Astrocyte (in vitro differentiated cells and primary cell): ENCODE measurements at regions not wholly inside any gene's neighbourhood (a gene's known extent, or its start where the extent isn't known, plus 50 kb on each side); places are given as distances from the start of the nearest gene placed in this dataset.

Experiments used
- DNase-seq: peaks from one replicate; pipeline ENCODE4 v3.0.0-alpha.2; 2010; ENCODE audit warnings: low read depth
- FAIRE-seq: peaks from 2 replicates; lab custom pipeline; 2011; peaks lifted over from hg19 to GRCh38; lab: Jason Lieb, UNC
- H2AFZ ChIP-seq: 2 replicates; pipeline ENCODE4 v1.6.0; 2012; ENCODE audit warnings: low read depth, low read length, inconsistent platforms
- H3K27ac ChIP-seq: 2 replicates; pipeline ENCODE4 v1.5.1; 2011; ENCODE audit warnings: low read depth, low read length, inconsistent platforms
- H3K27me3 ChIP-seq: 2 replicates; pipeline ENCODE4 v1.6.0; 2011; ENCODE audit warnings: low read length, inconsistent platforms; ENCODE audit not compliant: insufficient read depth
- H3K36me3 ChIP-seq: 2 replicates; pipeline ENCODE4 v1.5.1; 2011; ENCODE audit warnings: low read length, inconsistent platforms; ENCODE audit not compliant: insufficient read depth
- H3K4me1 ChIP-seq: 2 replicates; pipeline ENCODE4 v1.5.1; 2011; ENCODE audit warnings: low read length, inconsistent platforms; ENCODE audit not compliant: insufficient read depth
- H3K4me2 ChIP-seq: 2 replicates; pipeline ENCODE4 v1.6.0; 2012; ENCODE audit warnings: low read length, inconsistent platforms
- H3K4me3 ChIP-seq: 2 replicates; pipeline ENCODE4 v1.5.1; 2011; ENCODE audit warnings: low read depth, mild to moderate bottlenecking, low read length, inconsistent platforms; ENCODE audit not compliant: insufficient read depth
- H3K79me2 ChIP-seq: 2 replicates; pipeline ENCODE4 v1.6.0; 2012; ENCODE audit warnings: mild to moderate bottlenecking, low read length, inconsistent platforms; ENCODE audit not compliant: insufficient read depth
- H3K9ac ChIP-seq: 2 replicates; pipeline ENCODE4 v1.6.0; 2012; ENCODE audit warnings: mild to moderate bottlenecking, low read length, inconsistent platforms
- H3K9me3 ChIP-seq: 2 replicates; pipeline ENCODE4 v1.5.1; 2012; ENCODE audit warnings: low read depth, mild to moderate bottlenecking, low read length, inconsistent platforms; ENCODE audit not compliant: insufficient read depth
- H4K20me1 ChIP-seq: 2 replicates; pipeline ENCODE4 v1.6.0; 2012; ENCODE audit warnings: low read length, inconsistent platforms; ENCODE audit not compliant: insufficient read depth
- H3K27ac Mint-ChIP-seq: one replicate; pipeline ENCODE4 v1.8.0; 2021; ENCODE audit warnings: mild to moderate bottlenecking, mixed read lengths; ENCODE audit not compliant: unreplicated experiment
- H3K27me3 Mint-ChIP-seq: one replicate; pipeline ENCODE4 v1.8.0; 2021; ENCODE audit warnings: low read depth, mixed read lengths; ENCODE audit not compliant: unreplicated experiment
- H3K36me3 Mint-ChIP-seq: one replicate; pipeline ENCODE4 v1.8.0; 2021; ENCODE audit warnings: low read depth, mixed read lengths; ENCODE audit not compliant: unreplicated experiment
- H3K4me1 Mint-ChIP-seq: one replicate; pipeline ENCODE4 v1.8.0; 2021; ENCODE audit warnings: low read depth, mixed read lengths; ENCODE audit not compliant: unreplicated experiment
- H3K4me3 Mint-ChIP-seq: one replicate; pipeline ENCODE4 v1.8.0; 2021; ENCODE audit warnings: mild to moderate bottlenecking, moderate library complexity, mixed read lengths; ENCODE audit not compliant: unreplicated experiment
- H3K9me3 Mint-ChIP-seq: one replicate; pipeline ENCODE4 v1.8.0; 2021; ENCODE audit warnings: mild to moderate bottlenecking, mixed read lengths; ENCODE audit not compliant: unreplicated experiment
- CTCF ChIP-seq: IDR thresholded peaks from 2 replicates; pipeline ENCODE4 v1.5.1; 2011; ENCODE audit warnings: low read depth, mild to moderate bottlenecking, inconsistent platforms, low read length, moderate library complexity; ENCODE audit not compliant: insufficient read depth
- EZH2 ChIP-seq: IDR thresholded peaks from 2 replicates; pipeline ENCODE4 v1.6.1; 2012; ENCODE audit warnings: mild to moderate bottlenecking, low read length, inconsistent platforms; ENCODE audit not compliant: insufficient read depth

DNA sequence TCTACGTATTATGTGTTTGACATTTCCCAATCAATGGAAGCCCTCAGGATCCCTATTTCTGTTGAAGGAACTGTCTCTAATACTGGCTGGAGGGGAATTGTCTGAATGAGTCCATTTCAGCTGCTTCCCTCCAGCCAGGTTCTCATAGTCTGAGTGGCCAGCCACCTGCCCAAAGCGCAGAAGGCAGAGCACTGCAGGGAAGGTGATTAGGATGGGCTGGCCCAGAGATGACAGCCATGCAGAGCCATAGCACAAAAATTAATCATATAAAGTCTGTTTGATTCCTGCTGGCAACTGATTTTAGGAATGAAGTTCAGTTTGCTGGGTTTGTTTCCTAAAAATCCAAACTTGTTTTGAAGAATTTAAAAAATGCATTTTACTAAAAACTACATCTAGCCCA, 327.1 kb downstream of the ETAA1 start:
- H3K4me3 Mint-ChIP-seq: no peak overlapping the region
- Histone ChIP-seq H4K20me1 (no peaks in the 10 kb centered on the region), H2AFZ (no peak overlapping the region), H3K4me2 (no peak overlapping the region), H3K36me3 (no peaks in the 10 kb centered on the region), H3K4me3 (no peak overlapping the region), H3K9me3 (no peaks in the 10 kb centered on the region), H3K27me3 (peaks cover 3% of the 10 kb centered on the region), H3K4me1 (no peaks in the 10 kb centered on the region), H3K79me2 (no peaks in the 10 kb centered on the region), H3K27ac (no peak overlapping the region), H3K9ac (no peak overlapping the region)
- peaks cover 8% of the 10 kb centered on the region for H3K9me3 Mint-ChIP-seq
- H3K27me3 Mint-ChIP-seq: peaks cover 7% of the 10 kb centered on the region
- H3K36me3 Mint-ChIP-seq: peaks cover 2% of the 10 kb centered on the region
- H3K27ac Mint-ChIP-seq: no peak overlapping the region
- no peak for TF ChIP-seq CTCF
- TF ChIP-seq EZH2: no peak
- H3K4me1 Mint-ChIP-seq: no peaks in the 10 kb centered on the region
- DNase-seq: no peak
- no peak for FAIRE-seq

DNA sequence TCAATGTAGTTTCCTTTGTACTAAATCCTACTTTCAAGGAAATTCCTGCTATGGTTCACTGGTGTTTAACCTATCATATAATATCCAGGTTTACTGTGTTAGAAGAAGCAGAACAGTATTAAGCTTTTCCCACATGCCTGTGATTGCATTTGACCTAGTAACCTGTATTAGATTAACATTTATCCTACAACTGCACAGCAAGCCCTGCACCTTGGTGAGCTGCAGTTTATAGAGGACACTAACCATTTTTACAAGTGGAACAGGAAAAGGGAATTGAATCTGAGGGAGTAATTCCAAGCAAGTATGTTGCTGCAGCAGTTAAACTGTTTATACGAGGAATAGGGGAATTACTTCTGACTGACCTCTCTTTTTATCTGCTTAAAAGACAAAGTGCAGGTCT, 328.6 kb downstream of the ETAA1 start:
- H3K36me3 ChIP-seq: no peaks in the 10 kb centered on the region
- DNase-seq (no peak), FAIRE-seq (no peak)
- no peak overlapping the region for H3K4me3 ChIP-seq
- no peak overlapping the region for H3K4me3 Mint-ChIP-seq
- H3K27me3 ChIP-seq: peaks cover 3% of the 10 kb centered on the region
- no peaks in the 10 kb centered on the region for H3K4me1 ChIP-seq
- no peak overlapping the region for H3K27ac ChIP-seq
- no peak overlapping the region for H2AFZ ChIP-seq
- H3K36me3 Mint-ChIP-seq: peaks cover 2% of the 10 kb centered on the region
- TF ChIP-seq EZH2 (no peak), CTCF (no peak)
- H3K27ac Mint-ChIP-seq: no peak overlapping the region
- no peak overlapping the region for H3K4me2 ChIP-seq
- H3K9ac ChIP-seq: no peak overlapping the region
- H3K4me1 Mint-ChIP-seq: no peaks in the 10 kb centered on the region
- no peaks in the 10 kb centered on the region for H4K20me1 ChIP-seq
- H3K9me3 Mint-ChIP-seq: peaks cover 8% of the 10 kb centered on the region
- no peaks in the 10 kb centered on the region for H3K9me3 ChIP-seq
- H3K27me3 Mint-ChIP-seq: peaks cover 7% of the 10 kb centered on the region
- no peaks in the 10 kb centered on the region for H3K79me2 ChIP-seq

DNA sequence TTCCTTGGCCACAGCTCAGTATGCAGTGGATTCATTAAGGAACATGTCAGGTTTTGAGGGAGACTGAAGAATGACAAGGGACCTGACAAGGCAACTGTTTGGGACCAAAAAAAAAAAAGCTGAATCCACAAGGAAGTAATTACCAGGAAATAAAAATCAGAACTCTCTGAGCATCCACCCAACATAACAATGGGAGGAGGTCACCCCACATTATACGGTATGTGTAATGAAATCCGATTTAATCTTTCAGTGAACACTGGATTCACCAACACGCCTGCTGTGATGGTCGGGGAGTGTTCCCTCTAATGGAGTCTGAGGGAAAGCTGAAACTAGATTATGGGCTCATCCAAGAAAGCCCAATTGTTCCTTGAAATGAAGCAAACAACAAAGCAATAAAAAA, 329.3 kb downstream of the ETAA1 start:
- Histone ChIP-seq H3K27ac (no peak overlapping the region), H3K36me3 (no peaks in the 10 kb centered on the region), H3K9me3 (no peaks in the 10 kb centered on the region), H4K20me1 (no peaks in the 10 kb centered on the region), H3K9ac (no peak overlapping the region), H3K4me2 (no peak overlapping the region), H3K4me3 (no peak overlapping the region), H3K4me1 (no peaks in the 10 kb centered on the region), H2AFZ (no peak overlapping the region), H3K27me3 (peaks cover 3% of the 10 kb centered on the region), H3K79me2 (no peaks in the 10 kb centered on the region)
- H3K9me3 Mint-ChIP-seq: peaks cover 4% of the 10 kb centered on the region
- no peak overlapping the region for H3K27ac Mint-ChIP-seq
- no peaks in the 10 kb centered on the region for H3K36me3 Mint-ChIP-seq
- no peaks in the 10 kb centered on the region for H3K4me1 Mint-ChIP-seq
- TF ChIP-seq CTCF: no peak
- TF ChIP-seq EZH2: no peak
- no peak overlapping the region for H3K4me3 Mint-ChIP-seq
- DNase-seq (no peak), FAIRE-seq (no peak)
- peaks cover 7% of the 10 kb centered on the region for H3K27me3 Mint-ChIP-seq
